ENCODE measurements at regions not wholly inside any gene's neighbourhood (a gene's known extent, or its start where the extent isn't known, plus 50 kb on each side); places are given as distances from the start of the nearest gene placed in this dataset.
A peak's percentile ranks its signal among the peaks of the same experiment; 100 is the strongest.
"Not testable (repeated sequence)": the region's sequence is repeated elsewhere in the genome, so short reads cannot be mapped to it uniquely, and the experiment has no call there.

DNA sequence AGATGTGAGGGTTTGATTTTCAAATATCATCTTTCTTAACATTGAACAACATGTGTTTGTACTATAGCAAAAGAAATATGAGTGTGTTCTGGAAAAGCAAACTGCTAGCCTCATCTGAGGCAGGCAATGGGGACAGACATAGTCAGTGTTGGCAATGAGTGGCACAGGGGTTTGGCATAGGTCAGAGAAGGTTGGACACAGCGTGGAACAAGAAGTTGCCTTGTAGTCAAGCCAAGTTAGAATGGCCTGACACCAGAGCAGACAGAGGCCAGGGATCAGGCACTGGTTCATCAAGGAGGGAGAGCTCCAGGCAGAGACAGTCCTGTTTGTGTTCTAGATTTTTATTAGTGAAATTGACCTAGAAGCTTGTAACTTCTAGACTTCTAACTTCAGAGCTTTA lies 100.8 kb upstream of the TANK start:
- no peak for DNase-seq

DNA sequence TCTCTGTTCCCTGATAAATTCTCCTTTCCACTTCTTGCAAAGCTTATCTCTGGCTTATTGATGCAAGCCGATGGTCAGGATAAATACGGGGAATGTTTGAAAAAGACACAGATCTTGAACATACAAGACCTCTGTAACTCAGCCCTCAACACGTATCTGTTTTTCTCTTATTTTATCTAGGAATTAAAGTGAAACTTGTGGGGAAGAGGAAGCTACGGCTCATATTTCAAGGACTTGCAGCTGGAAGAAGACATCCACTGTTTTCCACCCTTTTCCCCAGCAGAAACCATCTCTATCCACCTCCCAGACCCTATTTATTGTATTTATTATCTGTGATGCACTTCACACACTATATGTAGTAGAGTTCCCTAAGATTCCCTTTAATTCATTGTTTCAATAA lies 98.4 kb upstream of the TANK start:
- no peak for DNase-seq

DNA sequence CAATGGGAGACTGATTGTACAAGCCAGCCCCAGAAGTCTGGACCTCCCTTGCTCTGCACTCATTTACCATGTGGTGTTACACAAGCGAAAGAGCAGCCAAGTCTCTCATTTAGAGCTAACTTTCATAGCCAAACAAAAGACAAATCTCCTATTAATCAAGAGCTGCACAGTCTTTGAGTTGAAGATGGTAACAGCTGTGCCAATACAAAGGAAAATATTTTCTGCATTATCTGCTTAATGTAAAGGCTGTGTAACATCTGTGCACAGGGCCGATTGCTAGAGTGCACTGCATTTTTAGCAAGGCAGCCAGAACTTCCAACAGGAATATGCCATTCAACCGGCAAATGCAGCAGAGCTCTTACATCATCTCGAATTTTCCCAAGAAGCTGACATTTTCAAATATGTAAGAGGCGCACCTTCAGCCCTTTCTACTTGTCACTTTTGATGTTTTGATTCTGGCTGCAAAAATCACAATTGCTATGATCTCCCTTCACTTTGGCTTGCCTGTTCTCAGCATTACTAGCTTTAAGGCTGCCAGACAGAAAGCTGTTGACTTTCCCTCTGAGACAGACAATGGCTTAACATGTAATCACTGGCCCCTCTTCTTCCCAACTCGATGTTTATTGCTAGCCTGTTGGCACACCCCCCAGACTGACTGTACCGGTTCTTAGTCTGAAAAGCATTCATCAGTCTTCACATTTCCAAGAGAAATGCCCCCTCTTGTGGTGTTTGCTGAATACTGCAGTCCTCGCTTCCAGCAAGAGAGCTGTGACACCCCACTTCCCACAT lies 96.9 kb upstream of the TANK start:
- DNase-seq: peak in 46 of 51 donors; percentile 2 to 87 (median 53)

DNA sequence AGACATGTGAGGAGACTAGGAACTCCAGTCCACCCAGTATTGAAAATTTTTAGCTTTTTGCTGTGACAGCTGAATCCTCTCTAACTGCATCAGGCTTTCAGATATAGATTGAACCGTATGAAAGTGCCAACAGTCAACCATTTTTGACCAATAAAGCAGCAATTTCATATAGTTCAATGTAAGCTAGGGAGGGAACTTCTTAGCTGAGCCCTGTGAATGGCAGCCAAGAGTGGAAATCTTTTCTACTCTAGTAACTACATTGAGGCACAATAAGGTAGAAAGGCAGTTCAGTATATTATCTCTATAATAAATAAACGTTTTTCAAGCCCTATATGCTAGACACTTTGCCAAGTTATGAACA lies 96.3 kb upstream of the TANK start:
- no peak for DNase-seq

DNA sequence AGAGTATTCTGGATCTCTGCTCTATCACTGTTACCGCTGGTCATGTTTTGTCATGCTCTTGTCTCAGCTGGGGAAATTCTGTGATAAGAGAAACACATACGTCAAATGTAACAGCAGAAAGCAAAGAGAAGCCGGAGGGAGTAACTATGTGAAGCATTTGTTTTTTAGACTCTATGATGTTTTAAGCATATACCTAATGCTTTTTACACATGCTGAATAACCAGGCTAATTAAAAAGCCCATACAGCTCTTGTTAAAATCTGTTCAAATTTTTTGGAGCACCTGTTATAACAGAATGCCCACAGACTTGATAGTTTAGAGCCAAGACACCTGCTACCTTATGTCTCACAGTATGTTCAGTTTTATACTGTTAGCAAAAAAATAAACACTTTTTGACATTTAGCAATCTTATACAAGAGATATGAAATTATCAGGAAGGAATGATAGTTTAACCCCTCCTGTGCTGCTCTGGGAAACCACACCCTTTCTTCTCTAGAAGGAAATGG lies 92.3 kb upstream of the TANK start:
- no peak for DNase-seq

DNA sequence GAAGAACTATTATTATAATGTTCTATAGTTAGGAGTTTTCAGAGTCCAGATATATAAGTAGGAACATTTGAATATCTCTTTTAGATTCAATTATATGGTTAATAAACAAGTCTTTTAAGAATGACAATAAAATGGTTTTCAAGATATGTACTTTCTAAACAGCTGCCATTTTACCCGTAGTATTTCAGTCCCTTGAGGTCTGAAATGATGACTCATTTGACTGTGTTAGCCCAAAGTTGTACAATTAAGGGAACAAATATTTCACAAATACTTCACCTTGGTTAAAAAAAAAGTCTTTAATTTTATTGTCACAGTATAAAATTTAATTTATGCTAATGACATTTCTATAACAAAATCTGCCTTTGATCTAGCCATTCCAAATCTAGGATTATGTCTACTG lies 91.6 kb upstream of the TANK start:
- DNase-seq: no peak

DNA sequence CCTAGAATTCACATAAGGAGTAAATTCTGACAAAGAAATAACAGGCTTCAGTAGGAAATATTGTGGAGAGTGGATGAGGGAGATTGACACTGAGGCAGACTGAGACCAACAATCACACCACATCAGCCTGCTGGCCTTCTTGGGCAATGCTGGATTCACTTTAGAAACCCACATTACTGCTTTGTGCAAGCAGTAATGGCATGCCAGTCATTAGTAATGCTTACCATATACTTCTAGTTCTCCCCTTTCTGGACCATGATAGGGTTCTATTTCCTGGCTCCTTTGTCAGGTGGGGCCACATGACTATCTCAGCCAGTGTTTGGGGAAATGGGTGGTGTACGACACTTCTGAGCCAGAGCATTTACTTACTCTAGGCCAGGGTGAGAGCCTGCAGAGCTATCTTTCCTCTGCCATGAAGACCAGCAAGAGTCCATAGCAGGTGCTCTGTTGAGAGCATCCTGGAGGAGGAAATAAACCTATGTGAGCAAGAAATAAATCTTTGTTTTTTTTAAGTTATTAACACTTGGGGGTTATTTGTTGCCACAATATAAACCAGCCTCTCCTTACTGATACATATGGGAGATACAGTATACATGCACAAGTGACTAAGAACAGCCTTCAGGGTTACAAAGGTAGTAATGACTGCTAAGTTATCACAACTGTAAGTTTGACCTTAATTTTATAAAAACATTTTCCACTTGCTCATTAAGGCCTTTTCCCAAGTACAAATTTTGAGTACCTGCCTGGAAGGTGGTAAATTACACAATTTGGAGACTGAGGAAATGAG lies 89.3 kb upstream of the TANK start:
- no peak for DNase-seq

DNA sequence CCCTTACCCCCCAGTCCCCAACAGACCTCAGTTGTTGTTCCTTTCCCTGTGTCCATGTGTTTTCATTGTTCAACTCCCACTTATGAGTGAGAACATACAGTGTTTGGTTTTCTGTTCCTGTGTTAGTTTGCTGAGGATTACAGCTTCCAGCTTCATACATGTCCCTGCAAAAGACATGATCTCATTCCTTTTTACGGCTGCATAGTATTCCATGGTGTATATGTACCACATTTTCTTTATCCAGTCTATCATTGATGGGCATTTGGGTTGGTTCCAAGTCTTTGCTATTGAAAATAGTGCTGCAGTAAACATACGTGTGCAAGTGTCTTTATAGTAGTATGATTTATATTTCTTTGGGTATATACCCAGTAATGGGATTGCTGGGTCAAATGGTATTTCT lies 87.8 kb upstream of the TANK start:
- DNase-seq: not testable (repeated sequence)

DNA sequence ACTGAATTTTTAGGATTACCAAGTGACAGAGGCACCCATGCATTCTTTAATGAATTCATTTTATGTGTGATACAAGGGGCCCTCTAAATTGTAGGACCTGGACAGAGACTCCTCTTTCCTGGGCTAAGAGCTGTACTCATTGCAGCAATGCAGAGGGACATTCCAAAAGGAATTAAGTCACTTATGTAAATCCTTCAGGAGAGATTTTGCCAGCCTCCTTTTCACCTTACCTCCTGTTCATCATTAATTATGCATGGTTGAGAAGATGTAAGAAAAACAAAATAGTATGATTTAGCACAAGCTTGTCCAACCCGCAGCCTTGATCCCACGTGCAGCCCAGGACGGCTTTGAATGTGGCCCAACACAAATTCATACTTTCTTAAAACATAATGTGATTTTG lies 84.5 kb upstream of the TANK start:
- no peak for DNase-seq

DNA sequence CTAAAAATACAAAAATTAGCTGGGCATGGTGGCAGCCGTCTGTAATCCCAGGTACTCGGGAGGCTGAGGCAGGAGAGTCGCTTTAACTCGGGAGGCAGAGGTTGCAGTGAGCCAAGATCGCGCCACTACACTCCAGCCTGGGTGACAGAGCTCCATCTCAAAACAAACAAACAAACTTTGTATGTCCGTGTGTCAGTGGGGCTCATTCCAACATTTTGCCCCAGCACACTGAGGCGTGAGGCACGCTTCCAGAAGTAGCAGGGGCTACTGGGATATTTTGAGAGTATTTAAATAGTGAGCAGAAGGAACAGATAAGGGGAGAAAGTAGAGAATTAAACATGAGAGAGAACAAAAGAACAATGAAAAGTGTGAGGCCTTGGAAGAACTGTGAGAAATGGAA lies 83.3 kb upstream of the TANK start:
- no peak for DNase-seq

DNA sequence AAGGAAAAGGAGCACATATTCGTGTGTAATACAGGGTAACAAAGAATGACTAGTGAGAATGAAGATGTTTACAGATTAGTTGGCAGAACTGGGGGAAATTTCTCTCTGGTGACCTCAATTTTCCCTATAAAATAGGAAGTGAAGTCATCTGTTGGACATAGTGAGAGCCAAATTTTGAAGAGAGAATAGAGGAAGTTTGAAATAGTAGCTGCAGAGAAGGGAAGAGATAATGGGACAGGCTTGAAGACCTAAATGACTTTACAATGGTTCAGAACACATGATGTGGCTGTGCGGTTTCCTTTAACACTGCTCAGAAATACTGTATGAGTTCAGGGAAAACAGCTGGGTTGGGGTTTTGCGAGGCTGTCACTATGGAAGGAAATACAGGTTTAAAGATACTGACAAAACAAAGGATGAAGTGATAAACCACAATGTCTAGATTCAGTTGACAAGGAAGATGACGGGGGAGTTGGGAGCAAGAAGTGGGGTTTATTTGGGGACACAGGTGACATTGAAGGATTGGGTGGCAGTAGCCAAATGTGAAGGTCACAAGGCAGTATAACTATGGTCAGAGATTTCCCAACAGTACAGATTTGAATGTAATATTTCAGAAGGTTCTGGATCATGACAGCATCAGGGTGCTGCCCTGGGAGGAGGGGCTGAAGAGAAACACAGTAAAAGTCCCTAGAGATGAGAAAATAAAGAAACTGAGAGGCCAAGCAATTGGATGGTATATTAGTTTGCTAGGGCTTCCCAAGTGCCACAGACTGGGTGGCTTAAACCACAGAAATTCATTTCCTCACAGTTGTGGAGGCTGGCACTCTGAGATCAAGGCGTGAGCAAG lies 82.6 kb upstream of the TANK start:
- DNase-seq: peak in 1 of 51 donors; percentile 9

DNA sequence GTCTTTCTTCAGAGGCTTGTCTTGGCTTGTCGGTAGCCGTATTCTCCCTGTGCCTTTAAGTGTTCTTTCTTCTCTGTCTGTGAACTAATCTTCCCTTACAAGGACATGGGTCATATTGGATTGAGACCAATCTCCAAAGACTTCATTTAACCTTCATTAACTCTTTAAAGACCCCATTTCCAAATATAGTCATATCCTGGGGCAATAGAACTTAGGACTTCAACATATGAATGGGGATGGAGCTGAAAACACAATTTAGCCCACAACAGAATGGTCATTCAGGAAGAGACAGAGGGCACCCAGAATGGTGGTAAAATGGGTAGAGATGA lies 82.1 kb upstream of the TANK start:
- no peak for DNase-seq

DNA sequence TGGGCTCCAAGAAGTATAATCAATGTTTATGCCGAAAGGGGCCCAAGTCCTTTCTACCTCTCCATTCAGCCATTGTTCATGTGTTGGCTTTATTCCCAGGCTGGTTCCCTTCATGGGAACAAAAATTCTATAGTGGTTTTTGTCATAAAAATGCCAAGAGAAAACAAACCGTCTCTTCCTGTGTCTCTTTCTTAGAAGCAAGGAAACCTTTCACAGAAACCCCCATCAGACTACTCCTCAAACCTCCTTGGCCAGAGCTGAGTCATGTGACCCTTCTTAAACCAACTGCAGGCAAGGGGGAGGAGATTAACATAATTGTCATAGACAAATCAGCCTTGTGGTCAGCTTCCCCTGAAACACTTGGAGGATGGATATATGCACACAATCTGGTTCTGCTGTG lies 75.1 kb upstream of the TANK start:
- no peak for DNase-seq

DNA sequence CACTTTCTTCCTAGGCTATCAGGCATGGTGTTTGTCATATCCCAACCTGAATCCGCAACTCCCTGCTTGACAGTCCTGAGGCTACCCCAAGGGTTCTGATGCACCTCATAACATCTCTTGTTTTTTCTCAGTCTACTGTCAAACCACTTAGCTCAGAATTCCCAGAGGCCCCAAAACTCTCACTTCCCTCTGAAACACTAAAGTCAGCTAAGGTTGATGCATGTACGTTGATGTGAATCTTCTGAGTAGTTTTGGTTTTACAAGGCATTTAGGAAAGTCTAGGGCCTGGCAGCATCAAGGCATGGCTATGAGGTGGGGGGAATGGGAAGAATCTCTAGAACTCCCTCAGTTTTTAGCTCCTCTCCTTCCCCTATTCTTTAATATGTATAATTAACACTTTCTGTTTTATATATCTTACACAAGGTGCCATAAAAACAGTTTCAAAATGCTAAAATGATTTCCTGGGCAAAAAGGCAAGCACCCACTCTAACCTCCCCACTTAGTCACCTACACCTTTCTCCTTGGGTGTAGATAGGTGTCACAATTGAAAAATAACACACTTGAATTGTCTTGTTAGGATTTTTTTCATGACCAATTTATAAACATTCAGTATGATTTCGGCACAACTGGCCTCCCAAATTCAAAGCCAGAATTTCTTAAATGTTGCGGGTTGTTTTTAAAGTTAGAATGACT lies 71.4 kb upstream of the TANK start:
- DNase-seq: no peak

DNA sequence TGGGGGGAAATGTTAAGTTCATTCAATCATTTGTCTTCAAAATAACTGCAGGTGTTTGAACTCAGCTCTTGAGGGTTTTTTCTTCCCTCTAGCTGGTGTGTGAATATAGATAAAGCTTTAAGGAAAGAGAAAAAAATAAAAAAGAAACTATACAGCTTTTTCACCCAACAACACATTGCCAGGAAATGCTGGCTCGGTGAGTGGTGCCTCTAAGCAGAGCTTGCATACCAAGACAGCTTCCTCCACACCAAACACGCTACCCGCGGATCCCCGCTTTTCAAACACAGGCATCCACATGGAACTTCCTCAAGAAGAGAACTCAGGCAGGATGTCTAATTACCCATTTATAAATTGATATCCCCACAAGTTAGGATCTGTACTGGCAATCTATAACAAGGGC lies 69.8 kb upstream of the TANK start:
- peak in 2 of 51 donors; percentile 1 to 2 for DNase-seq

DNA sequence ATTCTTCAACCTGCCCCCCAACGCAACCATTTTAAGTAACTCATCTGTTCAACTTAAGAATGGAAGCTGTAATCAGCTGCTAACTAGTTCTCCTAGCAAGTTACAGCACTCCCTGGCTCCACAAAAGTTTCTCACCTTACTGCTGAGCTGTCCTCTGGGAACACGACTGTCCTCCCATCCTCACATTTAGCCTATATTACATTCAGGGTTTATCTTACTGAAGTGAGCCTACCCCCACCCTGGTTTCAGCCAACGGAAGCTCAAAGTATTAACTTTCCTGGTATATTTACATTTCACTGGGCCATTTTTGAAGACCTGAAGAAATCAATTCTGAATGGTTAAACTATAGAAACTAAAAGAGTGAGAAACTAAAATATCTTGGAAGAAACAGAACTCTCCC lies 64.9 kb upstream of the TANK start:
- no peak for DNase-seq

DNA sequence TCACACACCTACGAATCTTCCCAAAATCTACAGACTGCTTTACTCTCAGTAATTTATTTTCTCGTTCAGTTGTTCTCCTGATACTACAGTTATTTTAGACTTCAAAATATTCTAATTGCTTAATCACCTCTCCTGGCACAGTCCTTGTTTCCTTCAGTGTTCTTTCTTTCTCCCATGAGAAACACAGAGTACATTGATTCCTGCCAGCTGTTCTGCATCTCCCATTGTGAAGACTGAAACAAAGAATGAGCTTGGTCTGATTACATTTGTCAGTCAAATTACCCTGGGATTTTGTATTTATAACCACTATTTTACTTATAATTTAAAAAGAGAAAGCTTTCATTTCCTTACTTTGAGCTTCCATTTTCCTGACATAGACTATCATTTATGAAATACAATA lies 63.9 kb upstream of the TANK start:
- DNase-seq: peak in 1 of 51 donors; percentile 9

DNA sequence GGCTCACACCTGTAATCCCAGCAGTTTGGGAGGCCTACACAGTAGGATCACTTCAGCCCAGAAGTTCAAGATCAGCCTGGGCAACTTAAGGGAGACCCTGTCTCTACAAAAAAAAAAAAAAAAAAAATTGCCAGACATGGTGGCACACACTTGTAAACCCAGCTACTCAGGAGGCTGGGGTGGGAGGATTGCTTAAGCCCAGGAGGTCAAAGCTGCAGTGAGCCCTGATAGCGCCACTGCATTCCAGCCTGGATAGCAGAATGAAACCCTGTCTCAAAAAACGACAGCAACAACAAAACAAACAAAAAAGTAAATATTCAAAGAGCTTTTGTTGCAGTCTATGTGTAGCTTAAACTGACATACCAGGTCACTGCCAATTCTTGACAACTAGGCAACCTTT lies 63.1 kb upstream of the TANK start:
- no peak for DNase-seq

DNA sequence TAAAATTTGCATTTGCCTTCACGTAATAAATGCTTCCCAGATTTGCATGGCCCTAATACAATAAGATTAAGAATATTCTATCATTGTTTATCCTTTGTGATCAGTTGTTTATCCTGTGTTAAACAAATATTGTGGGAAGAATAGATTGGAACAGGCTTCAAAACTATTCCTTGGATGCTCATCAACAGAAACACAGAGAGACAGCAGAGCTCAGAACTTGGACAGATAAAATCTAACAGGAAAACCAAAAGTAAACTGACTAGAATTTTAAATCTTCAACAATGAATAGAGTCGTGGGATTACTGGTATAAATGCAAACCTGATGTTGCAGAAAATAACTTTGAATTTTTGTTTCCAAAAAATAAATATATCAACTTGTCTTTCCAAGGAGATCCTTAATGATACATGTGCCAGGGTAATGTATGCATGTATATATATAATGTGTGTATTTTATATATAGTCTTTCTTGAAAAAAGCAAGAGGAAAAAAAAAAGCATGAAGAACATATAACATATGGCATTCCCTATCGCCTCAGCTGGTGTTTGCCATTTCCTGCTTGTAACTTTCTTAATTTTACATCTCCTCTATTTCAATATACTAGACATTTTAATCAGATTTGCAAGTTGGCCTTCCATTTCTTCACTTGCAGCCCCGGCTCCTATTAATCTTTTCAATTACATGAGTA lies 59.9 kb upstream of the TANK start:
- no peak for DNase-seq

DNA sequence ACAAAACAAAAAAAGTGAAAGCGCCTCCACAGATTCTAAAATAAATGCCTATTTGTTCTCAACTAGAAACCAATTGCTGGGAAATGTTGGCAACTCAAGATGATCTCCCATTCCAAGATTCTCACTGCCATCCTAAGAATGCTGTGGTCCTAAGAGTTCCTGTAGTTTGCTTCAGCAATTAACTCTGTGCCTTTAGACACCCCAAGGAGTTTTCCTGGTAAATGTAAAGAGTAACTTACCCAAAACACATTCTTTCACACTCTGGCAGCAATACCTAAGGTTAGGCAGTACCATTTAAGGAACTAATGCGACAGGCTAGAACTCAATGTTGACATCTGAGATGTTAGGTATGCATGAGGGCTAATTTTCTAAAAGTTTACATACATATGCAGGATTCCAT lies 58.8 kb upstream of the TANK start:
- no peak for DNase-seq

All from hypothalamus (tissue), 51 donors.